Activated CD4-positive, alpha-beta T cell treated with anti-CD3 and anti-CD28 coated beads, Interleukin-2, amount 10 ng/mL, durations not matched to agents 7 days and 5 days (primary cell): ENCODE measurements at regions not wholly inside any gene's neighbourhood (a gene's known extent, or its start where the extent isn't known, plus 50 kb on each side); places are given as distances from the start of the nearest gene placed in this dataset.

Experiments used
- CTCF ChIA-PET: fragments of 350-600 bp; sonication (Branson Sonifier 250); formaldehyde crosslinking; loops from one replicate; lab custom pipeline; 2021; ENCODE audit warnings: antibody characterized with exemption; lab: Charles Lee
- POLR2A ChIA-PET: fragments of 350-600 bp; sonication (Branson Sonifier 250); formaldehyde crosslinking; loops from one replicate; lab custom pipeline; 2021; ENCODE audit warnings: antibody characterized with exemption; lab: Charles Lee
- DNase-seq: peaks from one replicate; pipeline ENCODE4 v3.0.0-alpha.2; 2020
- H3K27ac Mint-ChIP-seq: one replicate; pipeline ENCODE4 v1.8.0; 2021; ENCODE audit warnings: mild to moderate bottlenecking, moderate library complexity, mixed read lengths
- H3K27me3 Mint-ChIP-seq: one replicate; pipeline ENCODE4 v1.8.0; 2021; ENCODE audit warnings: mixed read lengths
- H3K36me3 Mint-ChIP-seq: one replicate; pipeline ENCODE4 v1.8.0; 2021; ENCODE audit warnings: low read depth, mixed read lengths
- H3K4me1 Mint-ChIP-seq: one replicate; pipeline ENCODE4 v1.8.0; 2021; ENCODE audit warnings: mixed read lengths
- H3K4me3 Mint-ChIP-seq: one replicate; pipeline ENCODE4 v1.8.0; 2021; ENCODE audit warnings: mild to moderate bottlenecking, moderate library complexity, mixed read lengths
- H3K9me3 Mint-ChIP-seq: one replicate; pipeline ENCODE4 v1.8.0; 2021; ENCODE audit warnings: mixed read lengths

DNA sequence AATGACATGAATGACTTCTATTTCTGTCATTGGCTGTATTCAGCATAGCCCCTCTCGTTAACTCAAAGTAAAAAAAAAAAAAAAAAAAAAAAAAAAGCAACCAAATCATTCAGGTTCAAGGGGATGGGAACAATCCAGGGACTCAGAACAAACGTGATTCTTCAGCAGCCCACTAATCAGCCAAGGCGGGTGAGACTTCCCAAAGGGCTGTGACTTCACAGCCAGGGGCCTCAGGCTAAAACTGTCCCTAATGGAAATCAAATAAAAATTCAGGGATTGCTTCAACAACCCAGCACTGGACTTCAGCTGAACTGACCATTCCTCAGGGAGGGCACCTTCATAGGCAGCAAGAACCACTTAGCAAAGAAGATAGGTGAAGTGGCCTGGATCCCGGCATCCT, 86.2 kb upstream of the FAM169A start:
- no peak for DNase-seq
- H3K27me3 Mint-ChIP-seq: peaks cover 11% of the 10 kb centered on the region
- H3K27ac Mint-ChIP-seq: no peak overlapping the region
- CTCF ChIA-PET: interaction anchor here (0.5 to 1.4 kb wide), 4 partner anchors 10 to 31 kb away, joined by 3 to 4 read pairs (median 4); no protein-coding TSS in a partner anchor
- H3K4me1 Mint-ChIP-seq: no peaks in the 10 kb centered on the region
- no peaks in the 10 kb centered on the region for H3K36me3 Mint-ChIP-seq
- no peak overlapping the region for H3K4me3 Mint-ChIP-seq
- H3K9me3 Mint-ChIP-seq: peaks cover 3% of the 10 kb centered on the region
- POLR2A ChIA-PET: no interaction called here

- Mint-ChIP-seq H3K9me3 (peaks cover 3% of the 10 kb centered on the region), H3K4me1 (no peaks in the 10 kb centered on the region), H3K4me3 (no peak overlapping the region), H3K36me3 (no peaks in the 10 kb centered on the region), H3K27me3 (peaks cover 15% of the 10 kb centered on the region), H3K27ac (no peak overlapping the region)
- POLR2A ChIA-PET: interaction anchor here (0.9 kb wide), 1 partner anchor 15 kb away, joined by 3 read pairs; no protein-coding TSS in a partner anchor
- CTCF ChIA-PET: interaction anchor here (1.4 to 1.7 kb wide), 2 partner anchors 11 to 17 kb away, joined by 3 to 4 read pairs; no protein-coding TSS in a partner anchor
- DNase-seq: no peak
These were observed 85.7 kb upstream of the FAM169A start for GRCh38 chr5:74951865-74952264.

GRCh38 chr5:74950836-74951515, 84.8 kb upstream of the FAM169A start:
- Mint-ChIP-seq H3K36me3 (no peaks in the 10 kb centered on the region), H3K27ac (no peak overlapping the region), H3K4me1 (peaks cover under 1% of the 10 kb centered on the region), H3K4me3 (no peak overlapping the region), H3K27me3 (peaks cover 22% of the 10 kb centered on the region), H3K9me3 (peaks cover 3% of the 10 kb centered on the region)
- DNase-seq: no peak
- ChIA-PET POLR2A (interaction anchor here (0.9 kb wide), 1 partner anchor 16 kb away, joined by 3 read pairs; no protein-coding TSS in a partner anchor), CTCF (interaction anchor here (1.4 to 1.7 kb wide), 2 partner anchors 10 to 16 kb away, joined by 3 to 4 read pairs; no protein-coding TSS in a partner anchor)

GRCh38 chr5:74949976-74950375, 83.8 kb upstream of the FAM169A start:
- DNase-seq: no peak
- Mint-ChIP-seq H3K36me3 (no peaks in the 10 kb centered on the region), H3K27me3 (peaks cover 27% of the 10 kb centered on the region), H3K4me3 (no peak overlapping the region), H3K9me3 (peaks cover 3% of the 10 kb centered on the region), H3K27ac (no peak overlapping the region), H3K4me1 (peaks cover 7% of the 10 kb centered on the region)
- ChIA-PET POLR2A (no interaction called here), CTCF (interaction anchor here (0.6 to 1.7 kb wide), 2 partner anchors 15 to 1600 kb away, joined by 3 to 4 read pairs; no protein-coding TSS in a partner anchor)

DNA sequence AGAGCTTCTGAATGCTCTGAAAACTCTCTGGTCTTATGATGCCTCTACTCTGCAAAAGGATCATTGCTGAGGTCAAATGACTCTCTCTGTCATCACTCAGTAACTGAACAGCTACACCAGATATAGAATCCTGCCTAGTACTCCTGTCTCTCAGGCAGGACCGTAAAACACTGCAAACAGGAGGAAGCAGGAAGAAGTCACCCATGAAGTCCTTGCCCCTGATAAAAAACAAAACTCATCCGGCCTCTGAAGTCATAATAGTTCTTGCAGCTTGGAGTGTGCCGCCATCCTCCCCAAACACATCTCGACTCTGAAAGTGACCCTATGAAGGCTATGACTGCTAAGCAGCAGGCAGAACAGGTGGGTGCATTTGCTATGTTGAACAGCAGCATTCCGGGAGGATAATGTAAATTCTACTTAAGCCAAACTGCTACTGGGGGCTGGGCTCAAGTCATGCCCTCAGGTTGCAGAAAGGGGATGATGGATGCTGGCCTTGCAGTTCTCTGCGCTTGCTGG, 81.9 kb upstream of the FAM169A start:
- CTCF ChIA-PET: interaction anchor here (1.4 kb wide), 1 partner anchor 13 kb away, joined by 7 read pairs; no protein-coding TSS in a partner anchor
- no peak for DNase-seq
- POLR2A ChIA-PET: no interaction called here
- no peak overlapping the region for H3K4me3 Mint-ChIP-seq
- H3K27ac Mint-ChIP-seq: no peak overlapping the region
- no peaks in the 10 kb centered on the region for H3K36me3 Mint-ChIP-seq
- H3K27me3 Mint-ChIP-seq: peaks cover 33% of the 10 kb centered on the region
- H3K4me1 Mint-ChIP-seq: peaks cover 7% of the 10 kb centered on the region
- H3K9me3 Mint-ChIP-seq: peaks cover 3% of the 10 kb centered on the region

DNA sequence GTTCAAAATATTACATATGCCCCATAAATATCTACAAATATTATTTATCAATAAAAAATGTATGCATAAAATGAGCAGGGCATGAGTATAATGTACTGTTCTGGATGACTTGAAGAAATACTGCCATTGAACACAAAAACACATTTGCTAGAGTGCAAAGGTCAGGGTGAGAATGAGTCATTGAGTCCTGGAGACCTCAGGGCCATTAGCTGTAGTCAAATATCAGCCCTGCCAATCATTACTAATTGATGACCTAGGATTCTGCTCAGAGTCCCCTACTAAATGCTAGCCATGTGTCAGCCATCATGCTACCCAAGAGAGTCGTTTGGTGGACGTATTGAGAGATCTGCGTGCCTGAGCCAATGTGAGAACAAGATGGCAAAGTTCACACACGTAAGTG, 80.3 kb upstream of the FAM169A start:
- H3K27me3 Mint-ChIP-seq: peaks cover 35% of the 10 kb centered on the region
- ChIA-PET POLR2A (no interaction called here), CTCF (interaction anchor here (0.6 kb wide), 1 partner anchor 8 kb away, joined by 4 read pairs; no protein-coding TSS in a partner anchor)
- no peak overlapping the region for H3K27ac Mint-ChIP-seq
- H3K9me3 Mint-ChIP-seq: peaks cover 3% of the 10 kb centered on the region
- DNase-seq: no peak
- no peaks in the 10 kb centered on the region for H3K36me3 Mint-ChIP-seq
- peaks cover 7% of the 10 kb centered on the region for H3K4me1 Mint-ChIP-seq
- H3K4me3 Mint-ChIP-seq: no peak overlapping the region

- Mint-ChIP-seq H3K27me3 (peaks cover 37% of the 10 kb centered on the region), H3K4me3 (no peak overlapping the region), H3K4me1 (peaks cover 7% of the 10 kb centered on the region), H3K9me3 (peaks cover 3% of the 10 kb centered on the region), H3K27ac (no peak overlapping the region), H3K36me3 (no peaks in the 10 kb centered on the region)
- DNase-seq: peak; percentile 7
- ChIA-PET CTCF (interaction anchor here (0.6 kb wide), 1 partner anchor 130 kb away, joined by 3 read pairs; no protein-coding TSS in a partner anchor), POLR2A (no interaction called here)
These were observed 79.5 kb upstream of the FAM169A start for GRCh38 chr5:74945561-74946165.

GRCh38 chr5:74943905-74944304, 77.7 kb upstream of the FAM169A start:
- DNase-seq: no peak
- no peaks in the 10 kb centered on the region for H3K36me3 Mint-ChIP-seq
- peaks cover 31% of the 10 kb centered on the region for H3K27me3 Mint-ChIP-seq
- CTCF ChIA-PET: no interaction called here
- POLR2A ChIA-PET: no interaction called here
- H3K9me3 Mint-ChIP-seq: no peaks in the 10 kb centered on the region
- no peak overlapping the region for H3K4me3 Mint-ChIP-seq
- peaks cover 8% of the 10 kb centered on the region for H3K4me1 Mint-ChIP-seq
- H3K27ac Mint-ChIP-seq: no peak overlapping the region

GRCh38 chr5:74942622-74943286, 76.6 kb upstream of the FAM169A start:
- H3K9me3 Mint-ChIP-seq: no peaks in the 10 kb centered on the region
- CTCF ChIA-PET: interaction anchor here (1.0 kb wide), 1 partner anchor 10 kb away, joined by 3 read pairs; no protein-coding TSS in a partner anchor
- POLR2A ChIA-PET: no interaction called here
- peaks cover 35% of the 10 kb centered on the region for H3K27me3 Mint-ChIP-seq
- no peaks in the 10 kb centered on the region for H3K36me3 Mint-ChIP-seq
- H3K27ac Mint-ChIP-seq: no peak overlapping the region
- no peak for DNase-seq
- no peak overlapping the region for H3K4me3 Mint-ChIP-seq
- H3K4me1 Mint-ChIP-seq: peaks cover 15% of the 10 kb centered on the region

GRCh38 chr5:74940782-74941353, 74.7 kb upstream of the FAM169A start:
- no peak for DNase-seq
- no peak overlapping the region for H3K27ac Mint-ChIP-seq
- CTCF ChIA-PET: interaction anchor here (1.4 kb wide), 1 partner anchor 11 kb away, joined by 4 read pairs; no protein-coding TSS in a partner anchor
- no peak overlapping the region for H3K4me3 Mint-ChIP-seq
- H3K4me1 Mint-ChIP-seq: peaks cover 20% of the 10 kb centered on the region
- POLR2A ChIA-PET: no interaction called here
- H3K27me3 Mint-ChIP-seq: peaks cover 25% of the 10 kb centered on the region
- no peaks in the 10 kb centered on the region for H3K36me3 Mint-ChIP-seq
- H3K9me3 Mint-ChIP-seq: no peaks in the 10 kb centered on the region

DNA sequence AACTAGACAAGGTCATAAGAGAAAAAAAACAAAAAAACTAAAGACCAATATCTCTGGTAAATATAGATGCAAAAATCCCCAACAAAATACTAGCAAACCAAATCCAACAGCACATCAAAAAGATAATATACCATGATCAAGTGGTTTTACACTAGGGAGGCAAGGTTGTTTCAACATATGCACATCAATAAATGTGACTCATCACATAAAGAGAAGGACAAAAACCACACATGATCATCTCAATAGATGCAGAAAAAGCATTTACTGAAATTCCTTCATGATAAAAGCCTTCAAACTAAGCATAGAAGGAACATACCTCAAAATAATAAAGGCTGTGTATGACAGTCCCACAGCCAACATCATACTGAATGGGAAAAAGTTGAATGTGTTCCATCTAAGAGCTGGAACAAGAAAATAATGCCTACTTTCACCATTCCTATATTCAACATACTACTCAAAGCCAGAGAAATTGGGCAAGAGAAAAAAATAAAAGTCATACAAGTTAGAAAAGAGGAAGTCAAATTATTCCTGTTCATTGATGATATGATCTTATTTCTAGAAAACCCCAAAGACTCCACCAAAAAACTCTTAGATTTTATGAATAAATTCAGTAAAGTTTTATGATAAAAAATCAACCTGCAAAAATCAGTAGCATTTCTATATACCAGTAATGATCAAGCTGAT, 72.2 kb upstream of the FAM169A start:
- CTCF ChIA-PET: interaction anchor here (0.7 kb wide), 1 partner anchor 8 kb away, joined by 4 read pairs; no protein-coding TSS in a partner anchor
- Mint-ChIP-seq H3K9me3 (no peaks in the 10 kb centered on the region), H3K4me1 (peaks cover 36% of the 10 kb centered on the region), H3K4me3 (no peak overlapping the region), H3K27me3 (peaks cover 15% of the 10 kb centered on the region), H3K27ac (no peak overlapping the region), H3K36me3 (no peaks in the 10 kb centered on the region)
- POLR2A ChIA-PET: interaction anchor here (0.7 kb wide), 1 partner anchor 21 kb away, joined by 4 read pairs; no protein-coding TSS in a partner anchor
- no peak for DNase-seq

DNA sequence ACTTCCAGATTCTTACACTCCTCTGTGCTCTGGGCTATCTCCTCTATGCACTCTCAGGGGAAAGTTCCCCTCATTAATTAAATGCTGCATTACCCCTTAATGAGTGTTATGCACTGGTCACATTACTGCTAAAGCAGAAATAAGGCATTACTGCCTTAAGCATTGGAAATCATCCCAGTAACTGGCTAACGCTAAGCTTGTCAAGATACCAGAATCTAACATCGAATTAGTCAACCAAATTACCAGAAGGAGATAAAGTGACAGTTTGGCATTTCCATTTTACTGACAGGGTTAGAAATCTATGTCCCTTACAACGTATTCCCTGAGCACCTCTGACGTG, 69.5 kb upstream of the FAM169A start:
- no peak for DNase-seq
- Mint-ChIP-seq H3K9me3 (no peaks in the 10 kb centered on the region), H3K4me3 (no peak overlapping the region), H3K4me1 (peaks cover 36% of the 10 kb centered on the region), H3K36me3 (no peaks in the 10 kb centered on the region), H3K27ac (peak overlapping the region; percentile 75), H3K27me3 (peaks cover 9% of the 10 kb centered on the region)
- ChIA-PET CTCF (interaction anchor here (1.1 to 2.1 kb wide), 6 partner anchors 10 to 401 kb away, joined by 3 to 9 read pairs (median 4); partner anchors contain the start of gene HMGCR), POLR2A (no interaction called here)
